ENCODE measurements at regions not wholly inside any gene's neighbourhood (a gene's known extent, or its start where the extent isn't known, plus 50 kb on each side); places are given as distances from the start of the nearest gene placed in this dataset.

GRCh38 chr4:18075823-18076433, 54.4 kb upstream of the LCORL start:
- Histone ChIP-seq H3K9ac (ENCODE audit: low read depth, low read length) (no peak overlapping the region), H3K9me3 (ENCODE audit: insufficient read depth, low read depth, low read length) (no peaks in the 10 kb centered on the region), H3K4me1 (ENCODE audit: insufficient read depth, low read length) (no peaks in the 10 kb centered on the region), H3K36me3 (ENCODE audit: insufficient read depth, low read depth, low read length) (no peaks in the 10 kb centered on the region), H3K4me3 (ENCODE audit: low read length) (no peak overlapping the region), H3K27ac (ENCODE audit: low read length) (no peak overlapping the region), H3K27me3 (ENCODE audit: insufficient read depth, low read length) (no peaks in the 10 kb centered on the region; the same call in 1 of the 2 replicates)

- Histone ChIP-seq H3K9ac (ENCODE audit: low read depth, low read length) (no peak overlapping the region), H3K9me3 (ENCODE audit: insufficient read depth, low read depth, low read length) (no peaks in the 10 kb centered on the region), H3K27me3 (ENCODE audit: insufficient read depth, low read length) (no peaks in the 10 kb centered on the region), H3K27ac (ENCODE audit: low read length) (no peak overlapping the region), H3K4me3 (ENCODE audit: low read length) (no peak overlapping the region), H3K36me3 (ENCODE audit: insufficient read depth, low read depth, low read length) (no peaks in the 10 kb centered on the region), H3K4me1 (ENCODE audit: insufficient read depth, low read length) (no peaks in the 10 kb centered on the region)
Observed at GRCh38 chr4:18071894-18072293, 50.3 kb upstream of the LCORL start.
